Type B pancreatic cell (in vitro differentiated cells): ENCODE measurements at regions not wholly inside any gene's neighbourhood (a gene's known extent, or its start where the extent isn't known, plus 50 kb on each side); places are given as distances from the start of the nearest gene placed in this dataset.
"Not testable (repeated sequence)": the region's sequence is repeated elsewhere in the genome, so short reads cannot be mapped to it uniquely, and the experiment has no call there.

Experiments used
- DNase-seq: peaks from one replicate; pipeline ENCODE4 v3.0.0; 2021; ENCODE audit warnings: mixed read lengths; ENCODE audit not compliant: unreplicated experiment; ENCODE audit errors: extremely low spot score
- H3K27ac Mint-ChIP-seq: 2 replicates; pipeline ENCODE4 v1.8.0; 2021; ENCODE audit warnings: mild to moderate bottlenecking, mixed read lengths
- H3K27me3 Mint-ChIP-seq: 2 replicates; pipeline ENCODE4 v1.8.0; 2021; ENCODE audit warnings: mixed read lengths
- H3K36me3 Mint-ChIP-seq: 2 replicates; pipeline ENCODE4 v1.8.0; 2021; ENCODE audit warnings: mixed read lengths
- H3K4me1 Mint-ChIP-seq: one replicate; pipeline ENCODE4 v1.8.0; 2021; ENCODE audit warnings: mixed read lengths; ENCODE audit not compliant: unreplicated experiment
- H3K4me3 Mint-ChIP-seq: 2 replicates; pipeline ENCODE4 v1.8.0; 2021; ENCODE audit warnings: mild to moderate bottlenecking, mixed read lengths
- H3K9me3 Mint-ChIP-seq: 2 replicates; pipeline ENCODE4 v1.8.0; 2021; ENCODE audit warnings: mixed read lengths
- CTCF ChIP-seq: fragments of 200-600 bp; sonication (generic); conservative IDR thresholded peaks from 2 replicates; pipeline ENCODE4 v1.5.0; 2021; ENCODE audit warnings: antibody characterized with exemption, mild to moderate bottlenecking

- DNase-seq = no peak
- no peaks in the 10 kb centered on the region for H3K27me3 Mint-ChIP-seq
- no peaks in the 10 kb centered on the region for H3K36me3 Mint-ChIP-seq
- no peak overlapping the region for H3K27ac Mint-ChIP-seq
- no peak overlapping the region for H3K4me3 Mint-ChIP-seq
- H3K4me1 Mint-ChIP-seq = no peaks in the 10 kb centered on the region
- no peak for TF ChIP-seq CTCF
- H3K9me3 Mint-ChIP-seq = peaks cover 5% of the 10 kb centered on the region
Observed at GRCh38 chr14:106808458-106808857, 1282.1 kb downstream of the TMEM121 start.

- no peak for DNase-seq
- peaks cover 5% of the 10 kb centered on the region for H3K9me3 Mint-ChIP-seq
- H3K36me3 Mint-ChIP-seq = no peaks in the 10 kb centered on the region
Observed at GRCh38 chr14:106808907-106809306, 1282.5 kb downstream of the TMEM121 start.

GRCh38 chr14:106809615-106810014 lies 1283.2 kb downstream of the TMEM121 start:
- H3K36me3 Mint-ChIP-seq = no peaks in the 10 kb centered on the region
- H3K27ac Mint-ChIP-seq = no peak overlapping the region
- TF ChIP-seq CTCF = no peak
- H3K4me3 Mint-ChIP-seq = no peak overlapping the region
- no peaks in the 10 kb centered on the region for H3K27me3 Mint-ChIP-seq
- no peaks in the 10 kb centered on the region for H3K4me1 Mint-ChIP-seq
- peaks cover 8% of the 10 kb centered on the region for H3K9me3 Mint-ChIP-seq
- no peak for DNase-seq

More at GRCh38 chr14:106808907-106809306, 1282.5 kb downstream of the TMEM121 start:
- TF ChIP-seq CTCF = no peak
- Mint-ChIP-seq H3K27ac (no peak overlapping the region), H3K4me3 (no peak overlapping the region), H3K4me1 (no peaks in the 10 kb centered on the region), H3K27me3 (no peaks in the 10 kb centered on the region)

GRCh38 chr14:106810168-106810567 lies 1283.8 kb downstream of the TMEM121 start:
- H3K4me1 Mint-ChIP-seq, H3K27ac Mint-ChIP-seq, H3K4me3 Mint-ChIP-seq, DNase-seq, H3K27me3 Mint-ChIP-seq, H3K36me3 Mint-ChIP-seq: not testable (repeated sequence)
- peaks cover 11% of the 10 kb centered on the region for H3K9me3 Mint-ChIP-seq

GRCh38 chr14:106811162-106811561 lies 1284.8 kb downstream of the TMEM121 start:
- H3K9me3 Mint-ChIP-seq = peaks cover 11% of the 10 kb centered on the region
- no peak for DNase-seq
- no peak overlapping the region for H3K27ac Mint-ChIP-seq
- H3K4me3 Mint-ChIP-seq = no peak overlapping the region
- H3K27me3 Mint-ChIP-seq = no peaks in the 10 kb centered on the region
- no peaks in the 10 kb centered on the region for H3K4me1 Mint-ChIP-seq
- no peak for TF ChIP-seq CTCF
- H3K36me3 Mint-ChIP-seq = no peaks in the 10 kb centered on the region

- Mint-ChIP-seq H3K27ac (no peak overlapping the region), H3K36me3 (no peaks in the 10 kb centered on the region), H3K4me1 (no peaks in the 10 kb centered on the region), H3K9me3 (peaks cover 11% of the 10 kb centered on the region), H3K27me3 (no peaks in the 10 kb centered on the region), H3K4me3 (no peak overlapping the region)
- TF ChIP-seq CTCF = no peak
- DNase-seq = no peak
Observed at GRCh38 chr14:106812788-106813476, 1286.5 kb downstream of the TMEM121 start.
